ENCODE measurements at regions not wholly inside any gene's neighbourhood (a gene's known extent, or its start where the extent isn't known, plus 50 kb on each side); places are given as distances from the start of the nearest gene placed in this dataset.
A peak's percentile ranks its signal among the peaks of the same experiment; 100 is the strongest.
"Not testable (repeated sequence)": the region's sequence is repeated elsewhere in the genome, so short reads cannot be mapped to it uniquely, and the experiment has no call there.

DNA sequence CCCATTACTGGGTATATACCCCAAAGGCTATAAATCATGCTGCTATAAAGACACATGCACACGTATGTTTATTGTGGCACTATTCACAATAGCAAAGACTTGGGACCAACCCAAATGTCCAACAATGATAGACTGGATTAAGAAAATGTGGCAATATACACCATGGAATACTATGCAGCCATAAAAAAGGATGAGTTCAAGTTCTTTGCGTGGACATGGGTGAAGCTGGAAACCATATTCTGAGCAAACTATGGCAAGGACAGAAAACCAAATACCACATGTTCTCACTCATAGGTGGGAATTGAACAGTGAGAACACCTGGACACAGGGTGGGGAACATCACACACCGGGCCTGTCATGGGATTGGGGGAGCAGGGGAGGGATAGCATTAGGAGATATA, 54.4 kb upstream of the MUCL1 start:
- not testable (repeated sequence) for DNase-seq

DNA sequence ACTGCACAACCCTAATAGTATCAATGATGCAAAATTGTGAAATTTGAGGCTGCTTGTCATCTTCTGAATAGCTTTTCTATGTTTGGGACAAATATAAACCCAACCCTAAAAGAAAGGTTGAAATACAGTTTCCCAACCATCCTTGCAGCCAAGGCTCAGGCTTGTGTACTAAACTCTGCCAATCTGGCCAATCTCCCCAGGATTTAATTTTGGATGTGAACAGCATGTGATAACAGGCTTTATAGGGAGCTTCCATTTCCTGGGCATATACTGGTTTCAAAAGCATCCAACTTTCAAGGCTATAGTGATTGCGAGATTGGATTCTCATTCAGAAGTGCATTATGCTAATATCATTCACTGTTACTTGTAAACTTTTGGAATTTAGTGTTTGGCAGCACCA, 55.7 kb upstream of the MUCL1 start:
- no peak for DNase-seq

DNA sequence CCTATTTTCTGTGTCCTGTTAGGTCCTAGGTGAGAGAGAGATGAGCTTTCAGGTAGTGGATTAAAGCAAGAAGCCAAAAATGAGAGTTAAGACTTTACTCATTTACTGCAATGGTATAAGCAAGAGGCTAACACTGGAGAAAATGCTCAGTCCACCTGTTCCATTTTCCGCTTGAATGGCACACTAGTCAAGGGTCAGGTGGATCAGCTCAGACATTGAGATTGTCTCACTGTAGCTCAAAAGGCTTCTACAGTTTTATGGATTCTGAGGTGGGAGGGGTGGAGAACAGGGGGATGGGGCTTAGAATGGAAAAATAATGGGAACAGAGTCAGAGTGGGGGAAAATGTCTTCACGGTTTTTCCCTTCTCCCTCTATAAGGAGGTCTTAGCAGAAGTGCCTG, 57.3 kb upstream of the MUCL1 start:
- no peak for DNase-seq

DNA sequence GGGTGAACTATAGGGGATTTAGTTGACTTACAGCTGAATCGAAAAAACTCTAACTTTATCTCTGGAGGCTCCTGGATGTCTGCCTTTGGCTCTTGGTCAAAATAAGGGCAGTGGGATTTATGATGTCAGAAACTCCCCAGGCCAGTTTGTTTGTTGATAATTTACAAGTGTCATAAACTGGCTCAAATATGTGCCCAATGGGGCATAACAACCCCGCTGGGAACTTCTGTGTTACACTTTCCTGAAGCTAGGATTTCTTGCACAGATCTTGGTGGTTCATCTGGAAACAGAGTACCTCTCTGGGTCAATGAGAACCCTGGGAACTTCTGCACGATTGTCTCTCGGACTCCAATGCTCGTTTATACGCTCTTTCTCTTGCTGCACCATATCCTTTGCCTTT, 58.7 kb upstream of the MUCL1 start:
- DNase-seq: no peak

DNA sequence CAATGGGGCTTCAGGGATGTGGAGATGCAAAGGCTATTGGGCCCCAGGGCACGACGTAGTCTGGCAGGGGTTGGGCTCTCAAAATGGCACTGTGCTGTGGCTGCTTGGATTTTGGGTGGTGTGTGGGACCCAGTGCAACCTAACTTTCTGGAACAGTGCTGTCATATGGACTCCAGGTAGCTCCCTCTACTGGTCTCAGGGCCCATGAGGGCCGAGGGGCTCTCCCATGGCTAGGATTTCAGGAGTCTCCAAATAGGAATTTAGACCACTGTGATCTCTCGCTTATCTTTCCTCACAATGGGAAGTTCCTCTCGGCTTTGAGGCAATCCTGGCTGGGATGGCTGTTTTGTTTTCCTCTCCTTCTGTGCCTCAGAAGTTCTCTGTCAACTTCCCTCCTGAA, 68.2 kb upstream of the MUCL1 start:
- DNase-seq: no peak

DNA sequence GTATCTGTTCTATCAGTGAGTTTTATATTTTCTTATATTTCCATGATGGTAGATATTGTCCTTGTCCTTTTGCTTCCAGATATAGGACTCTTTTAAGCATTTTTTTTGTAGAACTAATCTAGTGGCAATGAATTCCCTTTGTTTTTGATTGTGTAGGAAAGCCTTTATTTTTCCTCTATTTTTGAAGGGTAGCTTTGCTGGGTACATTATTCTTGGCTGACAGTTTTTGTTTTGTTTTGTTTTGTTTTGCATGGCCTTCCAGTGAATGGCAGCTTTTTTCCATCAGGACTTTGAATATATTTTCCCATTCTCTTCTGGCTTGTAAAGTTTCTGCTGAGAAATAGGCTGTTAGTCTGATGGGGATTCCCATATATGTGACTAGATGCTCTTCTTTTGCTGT, 70.2 kb upstream of the MUCL1 start:
- DNase-seq: no peak

DNA sequence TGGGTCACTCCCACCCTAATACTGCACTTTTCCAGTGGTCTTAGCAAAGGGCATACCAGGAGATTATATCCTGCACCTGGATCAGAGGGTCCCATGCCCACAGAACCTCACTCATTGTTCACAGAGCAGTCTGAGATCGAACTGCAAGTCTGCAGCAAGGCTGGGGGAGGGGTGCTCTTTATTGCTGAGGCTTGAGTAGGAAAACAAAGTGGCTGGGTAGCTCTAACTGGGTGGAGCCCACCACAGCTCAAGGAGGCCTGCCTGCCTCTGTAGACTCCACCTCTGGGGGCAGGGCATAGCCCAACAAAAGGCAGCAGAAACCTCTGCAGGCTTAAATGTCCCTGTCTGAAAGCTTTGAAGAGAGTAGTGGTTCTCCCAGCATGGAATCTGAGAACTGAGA, 77.3 kb upstream of the MUCL1 start:
- not testable (repeated sequence) for DNase-seq

DNA sequence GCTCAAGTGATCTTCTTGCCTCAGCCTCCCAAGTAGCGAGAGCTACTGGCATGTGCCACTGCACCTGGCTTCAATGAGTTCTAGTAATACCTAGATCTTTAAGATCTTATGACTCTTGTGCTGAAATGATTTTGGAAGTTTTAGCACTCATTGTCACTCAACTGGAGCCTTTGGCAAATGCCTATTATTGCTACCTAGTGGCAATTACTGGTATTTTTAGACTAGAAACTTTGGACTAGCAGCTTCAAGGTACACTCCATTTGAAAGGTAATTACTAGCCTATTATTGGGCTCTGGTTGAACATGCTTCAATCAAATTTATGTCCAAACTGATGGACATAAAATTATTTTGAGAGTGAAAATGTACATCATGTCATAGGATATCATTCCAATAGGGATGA, 80.7 kb upstream of the MUCL1 start:
- no peak for DNase-seq

DNA sequence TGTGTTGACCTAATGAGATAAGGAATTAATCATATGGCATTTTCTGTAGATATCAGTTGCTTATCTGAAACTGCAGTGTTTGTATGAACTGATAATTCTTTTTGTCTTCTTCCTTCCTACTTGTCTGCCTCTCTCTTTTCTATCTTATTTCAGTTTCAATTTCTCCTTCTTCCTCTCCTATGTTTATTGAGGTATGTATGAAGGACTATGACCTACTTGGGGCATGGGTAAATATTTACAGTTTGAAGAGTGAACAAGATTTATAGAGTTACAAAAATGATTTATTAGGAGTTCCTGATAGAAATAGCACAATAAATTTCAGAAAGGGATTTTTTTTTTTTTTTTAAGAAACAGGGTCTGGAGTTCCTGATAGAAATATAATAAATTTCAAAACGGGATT, 88.7 kb upstream of the MUCL1 start:
- DNase-seq: no peak

DNA sequence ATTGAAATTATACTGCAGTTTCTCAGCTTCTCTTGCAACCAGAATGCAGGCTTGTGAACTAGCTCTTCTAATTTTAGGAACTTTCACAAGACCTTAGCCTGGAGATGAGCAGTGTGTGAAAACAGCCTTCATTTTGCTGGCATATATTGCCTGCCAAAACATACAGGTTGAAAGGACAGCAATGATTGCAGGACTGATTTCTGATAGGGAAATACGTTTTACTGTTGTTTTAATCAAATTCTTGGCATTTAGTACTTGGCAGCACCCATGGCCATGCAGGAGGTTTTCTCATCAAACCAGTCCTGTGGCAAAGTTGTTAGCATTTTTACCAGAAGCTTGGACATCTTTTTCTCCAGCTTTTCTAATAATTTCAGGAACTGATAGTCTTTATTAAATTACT, 91.9 kb upstream of the MUCL1 start:
- no peak for DNase-seq

DNA sequence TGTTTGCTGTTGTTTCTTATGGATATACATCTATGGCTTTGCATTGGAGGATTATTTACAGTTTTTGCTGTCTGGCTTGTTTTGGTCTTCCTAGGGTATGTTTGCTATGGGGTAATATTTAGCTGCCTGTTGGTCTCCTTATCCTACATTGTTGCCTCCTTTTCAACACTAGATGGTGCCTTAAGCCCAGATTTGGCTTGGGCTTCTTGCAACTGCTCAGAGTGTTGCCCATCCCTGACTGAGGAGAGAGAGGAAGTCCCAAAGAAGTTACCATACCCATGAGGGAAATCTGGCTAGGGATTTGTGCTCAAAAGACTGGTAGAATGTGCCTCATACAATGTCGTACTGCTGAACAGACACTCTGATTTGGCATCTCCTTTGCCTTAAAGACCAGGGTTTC, 94.6 kb upstream of the MUCL1 start:
- DNase-seq: peak; percentile 43

DNA sequence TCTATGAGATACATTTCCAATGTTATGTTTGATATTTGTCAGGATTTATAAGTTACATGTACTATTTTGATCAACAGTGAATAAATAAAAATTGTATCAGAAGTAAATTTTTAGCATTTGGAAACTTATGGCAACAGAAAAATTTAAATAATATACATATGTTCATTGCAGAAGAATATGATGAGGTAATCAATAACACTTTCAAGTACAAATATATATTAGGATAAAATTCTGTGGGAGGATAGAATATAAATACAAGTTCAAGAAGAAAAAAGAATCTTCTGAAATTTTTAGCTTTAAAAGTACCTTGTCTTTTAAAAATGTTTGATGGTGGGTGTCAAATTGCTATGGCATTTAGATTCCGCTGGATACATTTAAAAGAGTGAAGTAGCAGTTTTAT, 102.8 kb upstream of the MUCL1 start:
- DNase-seq: no peak

DNA sequence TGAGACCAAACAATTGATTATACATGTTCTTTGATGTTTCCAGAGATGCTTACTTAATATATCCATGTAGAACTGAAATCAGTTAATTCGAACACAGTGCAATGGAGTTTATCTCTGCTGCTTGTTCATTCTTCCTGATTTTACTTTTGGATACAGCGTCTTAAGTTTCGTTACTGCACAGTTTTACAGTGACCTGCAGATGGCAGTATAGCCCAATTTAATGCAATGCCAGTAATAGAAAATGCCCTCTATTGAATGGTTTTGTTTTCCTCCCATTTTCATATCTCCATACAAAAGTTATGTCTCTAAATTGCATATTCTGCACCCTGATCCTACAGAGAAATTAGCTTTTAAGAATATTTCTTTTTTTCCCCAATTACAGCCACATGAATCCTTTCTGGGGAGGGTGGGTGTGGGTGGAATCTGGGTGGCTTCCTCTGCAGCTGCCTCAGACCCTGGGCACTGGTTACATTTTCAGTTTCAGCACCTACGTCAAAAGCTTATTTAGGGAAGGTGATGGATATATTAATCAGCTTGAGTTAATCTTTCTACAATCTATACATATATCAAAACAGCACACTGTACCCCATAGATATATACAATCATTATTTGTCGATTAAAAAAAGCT, 101.1 kb upstream of the DCD start:
- DNase-seq: peak; percentile 21

DNA sequence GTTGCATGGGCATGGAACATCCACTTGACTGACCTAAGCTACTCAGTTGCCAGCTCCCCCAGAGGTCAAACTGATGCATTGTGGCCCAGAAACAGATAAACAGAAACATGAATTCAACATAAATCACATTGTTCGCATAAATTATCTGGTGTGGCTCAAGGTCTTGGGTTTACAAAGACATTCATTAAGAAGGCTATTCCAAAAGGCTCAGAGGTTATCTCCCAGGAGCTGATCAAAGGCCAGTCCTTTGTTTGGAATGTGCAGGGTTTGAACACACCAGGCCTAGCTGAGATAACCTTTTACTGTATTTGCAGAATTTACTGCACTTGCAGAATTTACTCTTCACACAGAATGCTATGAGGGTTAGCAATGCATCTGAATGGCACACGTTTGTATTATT, 96.4 kb upstream of the DCD start:
- DNase-seq: no peak

DNA sequence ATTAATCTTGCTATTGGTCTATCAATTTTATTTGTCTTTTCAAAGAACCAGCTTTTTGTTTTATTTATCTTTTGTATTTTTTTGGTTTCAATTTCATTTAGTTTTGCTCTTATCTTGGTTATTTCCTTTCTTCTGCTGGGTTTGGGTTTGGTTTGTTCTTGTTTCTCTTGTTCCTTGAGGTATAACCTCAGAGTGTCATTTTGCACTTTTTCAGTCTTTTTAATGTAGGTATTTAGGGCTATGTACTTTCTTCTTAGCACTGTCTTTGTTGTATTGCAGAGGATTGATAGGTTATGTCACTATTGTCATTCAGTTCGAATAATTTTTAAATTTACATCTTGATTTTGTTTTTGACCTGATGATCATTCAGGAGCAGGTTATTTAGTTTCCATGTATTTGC, 92.7 kb upstream of the DCD start:
- no peak for DNase-seq

DNA sequence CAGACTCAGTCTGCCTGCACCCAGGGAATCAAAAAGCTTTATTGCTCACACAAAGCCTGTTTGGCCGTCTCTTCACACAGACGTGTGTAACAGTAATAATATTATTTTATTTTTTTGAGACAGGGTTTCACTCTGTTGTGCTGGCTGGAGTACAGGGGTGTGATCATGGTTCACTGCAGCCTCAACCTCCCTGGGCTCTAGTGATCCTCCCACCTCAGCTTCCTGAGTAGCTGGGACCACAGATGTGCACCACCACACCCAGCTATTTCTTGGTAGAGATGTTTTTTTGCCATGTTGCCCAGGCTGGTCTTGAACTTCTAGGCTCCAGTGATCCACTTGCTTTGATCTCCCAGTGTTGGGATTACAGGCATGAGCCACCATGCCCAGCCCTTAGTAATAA, 88.4 kb upstream of the DCD start:
- DNase-seq: no peak

DNA sequence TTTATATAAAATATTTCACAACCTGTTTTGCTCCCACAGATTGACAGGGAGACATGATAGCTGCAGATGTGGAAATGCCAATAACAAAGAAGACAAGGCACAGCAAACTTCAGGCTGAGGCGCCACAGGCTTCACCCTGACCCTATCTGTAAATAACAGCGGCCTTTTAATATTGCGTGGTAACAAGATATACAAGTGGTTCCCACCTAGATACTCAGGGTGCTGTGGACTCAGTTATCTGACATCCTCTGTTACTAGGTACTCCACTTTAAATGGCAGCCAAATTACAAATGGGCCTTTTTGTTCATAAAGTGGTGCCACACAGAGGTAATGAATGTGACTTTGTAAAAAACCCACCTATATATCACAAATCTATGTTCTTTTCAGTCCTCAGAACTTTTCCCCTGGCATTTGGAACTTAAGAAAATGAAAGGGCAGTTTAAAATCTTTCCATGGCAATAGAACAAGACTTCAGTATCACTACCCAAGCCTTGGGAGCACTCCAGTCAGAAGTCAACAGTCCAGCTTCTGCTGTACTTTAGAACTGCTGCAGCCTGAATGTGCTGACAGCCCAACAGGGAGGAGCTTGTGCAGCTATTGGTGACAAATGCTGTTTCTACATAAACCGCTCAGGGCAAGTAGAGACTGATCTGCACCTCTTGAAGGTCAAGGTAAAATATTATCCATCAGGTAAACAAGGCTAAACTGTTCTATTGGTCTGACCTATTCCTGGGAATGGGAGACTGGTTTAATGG, 86.2 kb upstream of the DCD start:
- no peak for DNase-seq

DNA sequence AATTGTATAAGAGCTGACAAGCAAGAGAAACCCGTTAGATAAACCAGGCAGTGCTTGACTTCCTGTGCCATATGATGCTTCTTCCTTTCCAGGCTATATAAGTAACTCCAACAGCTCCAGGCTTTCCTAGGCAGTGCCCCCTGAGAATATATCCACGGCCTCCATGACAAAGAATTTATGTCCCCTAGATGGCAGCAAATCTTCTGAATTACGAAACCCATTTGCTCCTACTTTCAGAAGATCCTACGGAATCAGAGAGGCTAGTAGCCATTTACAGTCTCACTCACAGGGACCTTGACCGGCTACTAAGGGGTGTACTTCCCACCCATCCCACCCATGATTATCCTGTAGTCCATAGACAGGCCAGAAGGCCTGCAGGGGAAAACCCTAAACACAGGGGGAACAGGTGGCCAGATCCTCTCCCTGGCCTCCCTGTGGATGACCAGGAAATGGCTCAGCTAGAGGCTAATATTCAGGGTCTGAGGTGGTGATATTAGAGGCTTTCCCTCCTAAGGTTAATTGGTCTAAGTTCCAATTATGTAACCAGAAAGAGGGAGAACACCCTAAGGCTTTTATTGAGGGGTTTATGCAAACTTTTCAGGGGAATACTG, 77.2 kb upstream of the DCD start:
- DNase-seq: no peak

DNA sequence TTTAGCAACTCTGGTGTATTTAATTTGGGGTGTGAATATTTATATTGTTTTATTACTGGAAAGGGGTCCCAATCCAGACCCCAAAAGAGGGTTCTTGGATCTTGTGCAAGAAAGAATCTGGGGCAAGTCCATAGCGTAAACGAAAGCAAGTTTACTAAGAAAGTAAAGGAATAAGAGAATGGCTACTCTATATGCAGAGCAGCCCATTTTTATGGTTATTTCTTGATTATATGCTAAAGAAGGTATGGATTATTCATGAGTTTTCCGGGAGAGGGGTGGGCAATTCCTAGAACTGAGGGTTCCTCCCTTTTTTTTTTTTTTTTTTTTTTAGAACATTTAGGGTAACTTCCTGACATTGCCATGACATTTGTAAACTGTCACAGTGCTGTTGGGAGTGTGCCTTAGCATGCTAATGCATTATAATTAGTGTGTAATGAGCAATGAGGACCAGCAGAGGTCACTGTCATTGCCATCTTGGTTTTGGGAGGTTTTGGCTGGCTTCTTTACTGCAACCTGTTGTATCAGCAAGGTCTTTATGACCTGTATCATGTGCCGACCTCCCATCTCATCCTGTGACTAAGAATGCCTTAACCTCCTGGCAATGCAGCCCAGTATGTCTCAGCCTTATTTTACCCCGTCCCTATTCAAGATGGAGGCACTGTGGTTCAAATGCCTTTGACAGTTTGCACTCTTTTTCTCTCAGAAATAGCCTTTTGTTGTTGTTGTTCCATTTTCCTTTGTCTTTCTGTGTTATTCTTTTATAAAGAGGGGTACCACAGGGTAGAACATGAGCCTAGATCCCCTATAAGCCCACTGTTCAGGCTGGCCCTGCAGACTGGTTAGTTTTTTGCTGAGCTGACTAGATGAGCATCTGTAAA, 75.5 kb upstream of the DCD start:
- DNase-seq: no peak

DNA sequence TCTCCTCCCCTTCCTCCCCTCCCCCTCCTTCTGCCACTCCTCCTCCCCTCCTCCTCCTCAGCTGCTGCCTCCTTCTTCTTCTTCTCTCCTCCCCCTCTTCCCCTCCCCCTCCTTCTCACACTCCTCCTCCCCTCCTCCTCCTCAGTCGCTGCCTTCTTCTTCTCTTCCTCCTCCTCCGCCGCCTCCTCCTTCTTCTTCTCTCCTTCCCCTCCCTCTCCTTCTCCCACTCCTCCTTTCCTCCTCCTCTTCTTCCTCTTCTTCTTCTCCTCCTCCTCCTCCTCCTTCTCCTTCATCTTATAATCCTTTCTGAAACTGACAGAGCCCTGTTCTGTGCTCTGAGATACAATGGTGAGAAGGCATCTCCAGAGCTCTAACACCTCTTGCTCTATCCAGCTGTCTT, 73.1 kb upstream of the DCD start:
- DNase-seq: no peak

DNA sequence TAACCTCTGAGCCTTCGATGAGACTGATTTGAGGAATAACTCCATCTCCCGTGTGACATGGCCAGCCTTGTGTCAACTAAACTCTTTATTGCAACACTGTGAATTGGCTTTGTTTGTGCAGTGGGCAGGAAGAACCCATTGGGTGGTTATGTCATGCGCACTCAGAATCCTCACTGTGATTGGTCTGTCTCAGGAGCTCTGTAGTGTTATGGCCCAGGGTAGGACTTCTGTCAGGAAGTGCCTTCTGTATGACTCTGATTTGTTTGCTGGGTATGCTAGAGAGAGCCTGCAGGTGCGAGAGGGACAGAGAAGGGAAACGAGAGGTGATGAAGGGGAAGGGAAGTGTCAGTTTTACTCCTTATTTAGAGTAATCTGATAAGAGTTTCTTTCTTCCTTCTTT, 71.5 kb upstream of the DCD start:
- no peak for DNase-seq

DNA sequence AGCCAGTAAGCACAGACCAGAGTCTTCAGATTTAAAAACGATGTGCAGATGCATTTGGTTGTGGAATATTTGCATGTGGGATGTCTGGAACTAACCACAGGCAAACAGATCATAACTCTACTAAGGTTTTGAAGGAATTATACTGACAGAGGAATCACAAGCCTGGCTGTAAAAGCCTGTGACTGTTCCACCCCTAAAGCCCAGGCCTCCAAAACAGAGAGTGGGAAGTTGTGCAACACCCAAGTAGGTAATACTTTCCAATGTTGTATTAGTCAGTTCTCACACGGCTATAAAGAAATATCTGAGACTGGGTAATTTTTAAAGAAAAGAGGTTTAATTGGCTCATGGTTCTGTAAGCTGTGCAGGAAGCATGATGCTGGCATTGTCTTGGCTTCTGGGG, 68.1 kb upstream of the DCD start:
- no peak for DNase-seq

DNA sequence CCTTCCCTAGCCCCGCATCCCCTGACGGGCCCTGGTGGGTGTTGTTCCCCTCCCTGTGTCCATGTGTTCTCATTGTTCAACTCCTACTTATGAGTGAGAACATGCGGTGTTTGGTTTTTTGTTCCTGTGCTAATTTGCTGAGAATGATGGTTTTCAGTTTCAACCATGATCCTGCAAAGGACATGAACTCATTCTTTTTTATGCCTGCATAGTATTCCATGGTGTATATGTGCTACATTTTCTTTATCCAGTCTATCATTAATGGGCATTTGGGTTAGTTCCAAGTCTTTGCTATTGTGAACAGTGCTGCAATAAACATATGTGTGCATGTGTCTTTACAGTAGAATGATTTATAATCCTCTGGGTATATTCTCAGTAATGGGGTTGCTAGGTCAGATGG, 65.7 kb upstream of the DCD start:
- not testable (repeated sequence) for DNase-seq

DNA sequence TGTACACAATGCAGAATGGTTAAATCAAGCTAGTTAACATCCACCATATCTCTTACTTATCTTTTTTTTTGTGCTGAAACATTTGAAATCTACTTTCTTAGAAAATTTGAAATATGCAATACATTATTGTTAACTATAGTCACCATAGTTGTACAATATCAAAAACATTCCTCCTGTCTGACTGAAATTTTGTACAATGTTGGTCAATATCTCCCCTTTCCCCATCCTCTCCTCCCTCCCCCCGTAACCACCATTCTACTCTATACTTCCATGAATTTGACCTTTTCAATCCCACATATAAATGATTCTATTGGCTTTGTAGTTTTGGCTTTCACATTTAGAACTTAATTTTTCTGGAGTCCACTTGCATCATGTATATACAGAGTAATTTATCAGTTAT, 63.5 kb upstream of the DCD start:
- DNase-seq: no peak

Data from NCI-H748 treated with DMSO at 0.1 percent for 48 hours (cell line).